ENCODE measurements at regions not wholly inside any gene's neighbourhood (a gene's known extent, or its start where the extent isn't known, plus 50 kb on each side); places are given as distances from the start of the nearest gene placed in this dataset.

GRCh38 chr2:39517102-39517436 is 80.0 kb upstream of the MAP4K3 start:
- TF ChIP-seq CTCF (IDR thresholded peaks at IDR 0.05): no peak
- no peak for TF ChIP-seq ZFX (IDR thresholded peaks at IDR 0.05; ENCODE audit: borderline replicate concordance)

Data from 22Rv1 (cell line).